A673 (cell line): ENCODE measurements at regions not wholly inside any gene's neighbourhood (a gene's known extent, or its start where the extent isn't known, plus 50 kb on each side); places are given as distances from the start of the nearest gene placed in this dataset.

Experiments
- BruUV-seq: library from RNA; stranded (reverse); fragments of 400-500 nt; replicated peaks from 2 replicates; lab custom pipeline; 2021; lab: Mats Ljungman, UMichigan
- CTCF ChIA-PET: fragments of 300-600 bp; sonication (Branson Sonifier 250); formaldehyde crosslinking; loops from one replicate; lab custom pipeline; 2022; ENCODE audit warnings: antibody characterized with exemption; lab: Charles Lee
- POLR2A ChIA-PET: fragments of 300-600 bp; sonication (Branson Sonifier 250); formaldehyde crosslinking; loops from one replicate; lab custom pipeline; 2022; ENCODE audit warnings: antibody characterized with exemption; ENCODE audit not compliant: low non-redundant PET; lab: Charles Lee
- DNase-seq: peaks from one replicate; pipeline ENCODE4 v3.0.0-alpha.2; 2015; ENCODE audit warnings: low spot score
- H3K27ac ChIP-seq: fragments of 200-600 bp; sonication (generic); 2 replicates; pipeline ENCODE4 v1.5.1; 2016; ENCODE audit warnings: mixed run types, low read depth, mild to moderate bottlenecking, mixed read lengths, antibody characterized with exemption, low read length; ENCODE audit not compliant: poor library complexity, severe bottlenecking
- H3K27me3 ChIP-seq: fragments of 200-600 bp; sonication (generic); replicated peaks from 2 replicates; pipeline ENCODE4 v1.6.1; 2017; ENCODE audit warnings: mixed run types, low read depth, mild to moderate bottlenecking, mixed read lengths, antibody characterized with exemption, low read length; ENCODE audit not compliant: insufficient read depth, poor library complexity
- H3K36me3 ChIP-seq: fragments of 200-600 bp; sonication (generic); 2 replicates; pipeline ENCODE4 v1.6.1; 2016; ENCODE audit warnings: mixed run types, mild to moderate bottlenecking, mixed read lengths, antibody characterized with exemption, low read length; ENCODE audit not compliant: insufficient read depth, poor library complexity, severe bottlenecking
- H3K4me1 ChIP-seq: fragments of 200-600 bp; sonication (generic); 2 replicates; pipeline ENCODE4 v1.6.1; 2017; ENCODE audit warnings: mixed run types, mild to moderate bottlenecking, mixed read lengths, antibody characterized with exemption, low read length; ENCODE audit not compliant: insufficient read depth, poor library complexity, severe bottlenecking
- H3K4me3 ChIP-seq: fragments of 200-600 bp; sonication (generic); 2 replicates; pipeline ENCODE4 v1.5.1; 2016; ENCODE audit warnings: low read depth, mixed run types, mild to moderate bottlenecking, mixed read lengths, low read length; ENCODE audit not compliant: poor library complexity, severe bottlenecking
- H3K9me3 ChIP-seq: fragments of 200-600 bp; sonication (generic); 2 replicates; pipeline ENCODE4 v1.6.1; 2016; ENCODE audit warnings: mixed run types, low read depth, mild to moderate bottlenecking, mixed read lengths, antibody characterized with exemption, low read length; ENCODE audit not compliant: poor library complexity, severe bottlenecking
- CTCF ChIP-seq: fragments of 300-800, 200-600 bp; sonication (generic); conservative IDR thresholded peaks from 2 replicates; pipeline ENCODE4 v1.5.1; 2017; ENCODE audit warnings: low read depth, mild to moderate bottlenecking, antibody characterized with exemption, low read length, moderate library complexity, mixed read lengths
- EZH2 ChIP-seq: fragments of 200-600 bp; sonication (generic); IDR thresholded peaks from 2 replicates; pipeline ENCODE4 v1.6.1; 2017; ENCODE audit warnings: borderline replicate concordance, low read depth, mild to moderate bottlenecking, mixed read lengths, antibody characterized with exemption, low read length; ENCODE audit not compliant: poor library complexity, severe bottlenecking
- intact Hi-C: fragments of 100-400 bp; cut with micrococcal nuclease; formaldehyde crosslinking; loops from one replicate; pipeline ENCODE4 v1.10.0; 2022; ENCODE audit not compliant: unreplicated experiment

GRCh38 chr2:62361964-62362363 lies 144.0 kb downstream of the TMEM17 start:
- H3K9me3 ChIP-seq = no peaks in the 10 kb centered on the region
- ChIA-PET POLR2A (no interaction called here), CTCF (no interaction called here)
- DNase-seq = no peak
- intact Hi-C loops = no loop called here
- no peaks in the 10 kb centered on the region for H3K27me3 ChIP-seq
- H3K4me3 ChIP-seq = no peak overlapping the region
- no peaks in the 10 kb centered on the region for H3K36me3 ChIP-seq
- H3K27ac ChIP-seq = no peak overlapping the region
- BruUV-seq = no TSS peak
- no peaks in the 10 kb centered on the region for H3K4me1 ChIP-seq
- TF ChIP-seq CTCF (no peak), EZH2 (no peak)

GRCh38 chr2:62354771-62355561 lies 151.0 kb downstream of the TMEM17 start:
- Histone ChIP-seq H3K4me1 (no peaks in the 10 kb centered on the region), H3K4me3 (no peak overlapping the region), H3K36me3 (no peaks in the 10 kb centered on the region), H3K9me3 (no peaks in the 10 kb centered on the region), H3K27me3 (no peaks in the 10 kb centered on the region), H3K27ac (no peak overlapping the region)
- intact Hi-C loops = no loop called here
- ChIA-PET CTCF (no interaction called here), POLR2A (no interaction called here)
- peak; percentile 9 for DNase-seq
- BruUV-seq = no TSS peak
- TF ChIP-seq CTCF (no peak), EZH2 (no peak)

DNA sequence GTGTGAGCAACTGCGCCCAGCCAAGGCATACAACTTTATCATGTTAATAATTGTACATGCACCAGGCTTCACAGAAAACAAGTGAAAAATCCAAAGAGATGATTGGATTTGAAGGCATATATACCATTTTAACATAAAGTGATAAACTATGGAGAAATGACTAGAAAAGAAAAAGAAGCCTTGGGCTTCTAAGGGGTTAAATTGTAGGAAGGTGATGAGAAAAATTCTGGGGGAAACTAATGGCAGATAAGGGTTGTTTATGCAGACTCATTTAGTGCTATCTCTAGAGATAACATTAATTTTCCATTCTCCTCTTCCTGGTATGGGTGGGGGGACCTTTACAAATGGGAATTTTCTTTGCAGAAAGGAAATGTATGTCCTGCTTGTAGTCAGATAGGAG lies 154.0 kb downstream of the TMEM17 start:
- CTCF ChIA-PET = no interaction called here

More for the DNA sequence above, 154.0 kb downstream of the TMEM17 start:
- POLR2A ChIA-PET = no interaction called here
- H3K27ac ChIP-seq = no peak overlapping the region
- H3K4me3 ChIP-seq = no peak overlapping the region
- TF ChIP-seq CTCF (no peak), EZH2 (no peak)
- H3K4me1 ChIP-seq = no peaks in the 10 kb centered on the region
- BruUV-seq = no TSS peak
- intact Hi-C loops = no loop called here
- DNase-seq = no peak
- H3K36me3 ChIP-seq = no peaks in the 10 kb centered on the region
- no peaks in the 10 kb centered on the region for H3K27me3 ChIP-seq
- H3K9me3 ChIP-seq = no peaks in the 10 kb centered on the region
